ENCODE measurements at regions not wholly inside any gene's neighbourhood (a gene's known extent, or its start where the extent isn't known, plus 50 kb on each side); places are given as distances from the start of the nearest gene placed in this dataset.

DNA sequence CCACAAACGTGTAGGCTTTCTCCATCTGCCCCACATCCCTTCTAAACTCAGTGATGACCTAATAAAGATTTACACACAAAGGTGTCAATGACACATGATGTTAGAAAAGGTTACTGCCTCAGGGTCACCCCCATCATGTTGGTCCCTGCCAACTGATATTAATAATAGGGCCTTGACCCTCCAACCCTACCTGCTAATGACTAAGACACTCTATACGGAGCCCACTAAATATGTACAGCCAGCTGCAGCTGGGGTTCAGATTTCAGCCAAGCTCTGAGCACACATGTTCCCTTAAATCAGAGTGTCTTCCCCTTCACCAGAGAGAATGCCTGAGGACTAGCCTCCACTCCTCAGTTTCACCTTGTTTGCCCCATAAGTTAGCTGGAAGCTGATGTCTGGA is 67.4 kb upstream of the SNRPB2 start:
- no peaks in the 10 kb centered on the region for H3K4me1 ChIP-seq (replicated peaks in 1 of 4; ENCODE audit: control insufficient read depth in 3 of 4, insufficient read depth in 4 of 4, low read length in 3 of 4)
- H3K18ac ChIP-seq (ENCODE audit: extremely low read depth, low read length): no peak overlapping the region
- CTCF ChIA-PET (ENCODE audit: partially characterized antibody): interaction anchor here (0.8 kb wide), 1 partner anchor 10 kb away, joined by 3 read pairs; no protein-coding TSS in a partner anchor
- no peak overlapping the region for H2BK12ac ChIP-seq (ENCODE audit: low read depth, low read length)
- H3K79me2 ChIP-seq (ENCODE audit: control insufficient read depth in 1 of 2, insufficient read depth in 2 of 2, low read length in 2 of 2): no peaks in the 10 kb centered on the region
- no peaks in the 10 kb centered on the region for H3K27me3 ChIP-seq (replicated peaks in 1 of 4; ENCODE audit: control insufficient read depth in 3 of 4, extremely low read depth in 1 of 4, insufficient read depth in 3 of 4, low read length in 3 of 4)
- no peak overlapping the region for H3K4me2 ChIP-seq (ENCODE audit: insufficient read depth in 1 of 2, low read depth in 2 of 2, low read length in 2 of 2)
- H4K20me1 ChIP-seq (replicated peaks in 1 of 2; ENCODE audit: control insufficient read depth in 1 of 2, insufficient read depth in 2 of 2, low read length in 2 of 2): no peaks in the 10 kb centered on the region
- H2BK120ac ChIP-seq (replicated peaks; ENCODE audit: low read depth, low read length): no peak overlapping the region
- no peak for FAIRE-seq
- 68% methylated on average over 2 of the region's 2 CpGs; no CpG with 5 or more reads in 1 of the 2 experiments for WGBS, 2 experiments (ENCODE audit: extremely low coverage in 1 of 2, insufficient coverage in 1 of 2, insufficient read length in 1 of 2, insufficient replicate concordance in 2 of 2, low coverage in 1 of 2, low lambda C conversion rate in 2 of 2, missing lambda C conversion rate in 1 of 2)
- H3K23ac ChIP-seq (ENCODE audit: insufficient read length): no peak overlapping the region
- no peak overlapping the region for H3K9ac ChIP-seq (replicated peaks in 1 of 4; ENCODE audit: extremely low read depth in 1 of 4, low read depth in 3 of 4, low read length in 3 of 4)
- H3K14ac ChIP-seq (ENCODE audit: insufficient read length): no peak overlapping the region
- no peak overlapping the region for H2BK5ac ChIP-seq (ENCODE audit: low read depth, low read length)
- H3K27ac ChIP-seq (ENCODE audit: low read depth, low read length): no peak overlapping the region
- H3K79me1 ChIP-seq (ENCODE audit: low read depth, low read length): no peaks in the 10 kb centered on the region
- no peaks in the 10 kb centered on the region for H3K23me2 ChIP-seq (ENCODE audit: low read depth, low read length)
- no peak overlapping the region for H2AFZ ChIP-seq (ENCODE audit: low read length)
- no peak overlapping the region for H3K56ac ChIP-seq (replicated peaks; ENCODE audit: insufficient read length, low read depth, low read length)
- no peak overlapping the region for H3K4me3 ChIP-seq (ENCODE audit: extremely low read depth in 1 of 4, insufficient read depth in 2 of 4, low read depth in 3 of 4, low read length in 4 of 4)
- H3K36me3 ChIP-seq (ENCODE audit: control insufficient read depth in 2 of 4, insufficient read depth in 4 of 4, low read length in 3 of 4): no peaks in the 10 kb centered on the region
- POLR2A ChIA-PET (ENCODE audit: partially characterized antibody): no interaction called here
- no peak overlapping the region for H4K91ac ChIP-seq (replicated peaks; ENCODE audit: insufficient read length, low read length)
- H3K4ac ChIP-seq (replicated peaks; ENCODE audit: insufficient read length, low read depth, low read length): no peak overlapping the region
- H2BK15ac ChIP-seq (ENCODE audit: low read length): no peak overlapping the region
- H3K9me3 ChIP-seq (ENCODE audit: insufficient read depth in 2 of 2, low read depth in 1 of 2, low read length in 1 of 2): no peaks in the 10 kb centered on the region; a peak in 1 of 4 replicates
- no peak for DNase-seq (ENCODE audit: low read depth in 1 of 2, low spot score in 2 of 2)
- no peak overlapping the region for H2BK20ac ChIP-seq (ENCODE audit: low read length)
- H2AK5ac ChIP-seq (ENCODE audit: low read depth, low read length): no peak overlapping the region
- H4K8ac ChIP-seq (ENCODE audit: extremely low read depth, insufficient read depth, low read length): no peak overlapping the region
- no peak overlapping the region for H4K5ac ChIP-seq (ENCODE audit: insufficient read length, low read depth, low read length)
- no peak for TF ChIP-seq POLR2AphosphoS5 (IDR thresholded peaks at IDR 0.05; ENCODE audit: low read depth, low read length)
- no peak for TF ChIP-seq SIX5 (IDR thresholded peaks at IDR 0.05; ENCODE audit: low read depth, low read length)
- no peak for TF ChIP-seq RBBP5 (IDR thresholded peaks at IDR 0.05; ENCODE audit: borderline replicate concordance, low read depth, low read length)
- no peak for TF ChIP-seq TEAD4 (IDR thresholded peaks at IDR 0.05; ENCODE audit: low read depth, low read length)
- TF ChIP-seq RNF2 (IDR thresholded peaks at IDR 0.05; ENCODE audit: borderline replicate concordance, low read depth, low read length, missing control alignments, poor library complexity, severe bottlenecking): no peak
- no peak for TF ChIP-seq CBX8 (IDR thresholded peaks at IDR 0.05; ENCODE audit: borderline replicate concordance, low read depth, low read length)
- no peak for TF ChIP-seq SAP30 (IDR thresholded peaks at IDR 0.05; ENCODE audit: insufficient read depth, insufficient replicate concordance, low read length)
- no peak for TF ChIP-seq GABPA (IDR thresholded peaks at IDR 0.05; ENCODE audit: borderline replicate concordance, insufficient read depth, low read length)
- no peak for TF ChIP-seq KDM1A (IDR thresholded peaks at IDR 0.05; ENCODE audit: borderline replicate concordance, low read length)
- TF ChIP-seq, protein P1, sequence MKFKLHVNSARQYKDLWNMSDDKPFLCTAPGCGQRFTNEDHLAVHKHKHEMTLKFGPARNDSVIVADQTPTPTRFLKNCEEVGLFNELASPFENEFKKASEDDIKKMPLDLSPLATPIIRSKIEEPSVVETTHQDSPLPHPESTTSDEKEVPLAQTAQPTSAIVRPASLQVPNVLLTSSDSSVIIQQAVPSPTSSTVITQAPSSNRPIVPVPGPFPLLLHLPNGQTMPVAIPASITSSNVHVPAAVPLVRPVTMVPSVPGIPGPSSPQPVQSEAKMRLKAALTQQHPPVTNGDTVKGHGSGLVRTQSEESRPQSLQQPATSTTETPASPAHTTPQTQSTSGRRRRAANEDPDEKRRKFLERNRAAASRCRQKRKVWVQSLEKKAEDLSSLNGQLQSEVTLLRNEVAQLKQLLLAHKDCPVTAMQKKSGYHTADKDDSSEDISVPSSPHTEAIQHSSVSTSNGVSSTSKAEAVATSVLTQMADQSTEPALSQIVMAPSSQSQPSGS (IDR thresholded peaks at IDR 0.05; ENCODE audit: low read length): no peak
